IMR-90 (cell line): ENCODE measurements at regions not wholly inside any gene's neighbourhood (a gene's known extent, or its start where the extent isn't known, plus 50 kb on each side); places are given as distances from the start of the nearest gene placed in this dataset.
A peak's percentile ranks its signal among the peaks of the same experiment; 100 is the strongest.

Experiments
- ATAC-seq: fragments of 200-7000 bp; cut with Tn5 transposase; 2 replicates; pipeline ENCODE4 v1.9.1; 2020; ENCODE audit warnings: low read depth, mild to moderate bottlenecking, moderate library complexity
- BruUV-seq: library from RNA; stranded (reverse); fragments of 400-500 nt; replicated peaks from 2 replicates; lab custom pipeline; 2021; lab: Mats Ljungman, UMichigan
- CTCF ChIA-PET: fragments of 300-600 bp; formaldehyde crosslinking; extraction: SDS; loops from one replicate; lab custom pipeline; 2021; ENCODE audit warnings: antibody characterized with exemption; lab: Yijun Ruan, JAX
- POLR2A ChIA-PET: fragments of 300-600 bp; sonication (Branson Sonifier 250); formaldehyde crosslinking; loops from one replicate; lab custom pipeline; 2022; ENCODE audit warnings: antibody characterized with exemption; ENCODE audit not compliant: unreplicated experiment; lab: Charles Lee
- DNase-seq: peaks from one replicate; pipeline ENCODE4 v3.0.0; 2013
- H2AFZ ChIP-seq: replicated peaks from 2 replicates; pipeline ENCODE3; 2013; ENCODE audit warnings: low read length, mild to moderate bottlenecking; ENCODE audit not compliant: poor library complexity
- H2AK5ac ChIP-seq: 2 replicates; pipeline ENCODE4 v1.6.1; 2013; ENCODE audit warnings: low read depth, low read length, inconsistent platforms
- H2AK9ac ChIP-seq: replicated peaks from 2 replicates; pipeline ENCODE3; 2013; ENCODE audit warnings: mild to moderate bottlenecking, low read depth, low read length, moderate library complexity; ENCODE audit not compliant: poor library complexity
- H2BK120ac ChIP-seq: 2 replicates; pipeline ENCODE4 v1.6.1; 2013; ENCODE audit warnings: low read depth, low read length, inconsistent platforms
- H2BK15ac ChIP-seq: 3 replicates; pipeline ENCODE4 v1.6.1; 2013; ENCODE audit warnings: low read depth, low read length, inconsistent platforms
- H2BK20ac ChIP-seq: 2 replicates; pipeline ENCODE4 v1.6.1; 2013; ENCODE audit warnings: low read depth, mild to moderate bottlenecking, inconsistent platforms, low read length, moderate library complexity
- H2BK5ac ChIP-seq: 2 replicates; pipeline ENCODE4 v1.6.1; 2013; ENCODE audit warnings: mild to moderate bottlenecking, low read depth, low read length, inconsistent platforms; ENCODE audit not compliant: poor library complexity, severe bottlenecking
- H3K14ac ChIP-seq: replicated peaks from 2 replicates; pipeline ENCODE4 v1.6.1; 2013; ENCODE audit warnings: low read depth, low read length, inconsistent platforms
- H3K18ac ChIP-seq: 2 replicates; pipeline ENCODE4 v1.6.1; 2013; ENCODE audit warnings: low read depth, low read length, control low read depth
- H3K23ac ChIP-seq: 2 replicates; pipeline ENCODE4 v1.6.1; 2013; ENCODE audit warnings: low read depth, low read length, inconsistent platforms
- H3K27ac ChIP-seq: 2 replicates; pipeline ENCODE4 v1.5.1; 2013; ENCODE audit warnings: mild to moderate bottlenecking, control low read depth, low read length; ENCODE audit not compliant: insufficient read depth
- H3K27me3 ChIP-seq: 2 replicates; pipeline ENCODE4 v1.6.1; 2013; ENCODE audit warnings: low read length; ENCODE audit not compliant: control insufficient read depth, insufficient read depth
- H3K36me3 ChIP-seq: 2 replicates; pipeline ENCODE4 v1.6.1; 2013; ENCODE audit warnings: low read length, mixed read lengths; ENCODE audit not compliant: control insufficient read depth, insufficient read depth
- H3K4ac ChIP-seq: 2 replicates; pipeline ENCODE4 v1.6.1; 2013; ENCODE audit warnings: low read depth, low read length, inconsistent platforms
- H3K4me1 ChIP-seq: 2 replicates; pipeline ENCODE4 v1.6.1; 2013; ENCODE audit warnings: low read length, mixed read lengths; ENCODE audit not compliant: control insufficient read depth, insufficient read depth
- H3K4me2 ChIP-seq: 2 replicates; pipeline ENCODE4 v1.6.1; 2013; ENCODE audit warnings: low read depth, mild to moderate bottlenecking, control low read depth, low read length, moderate library complexity
- H3K4me3 ChIP-seq: 2 replicates; pipeline ENCODE4 v1.5.1; 2013; ENCODE audit warnings: low read depth, mild to moderate bottlenecking, control low read depth, low read length, moderate library complexity; ENCODE audit not compliant: insufficient read depth
- H3K56ac ChIP-seq: 2 replicates; pipeline ENCODE4 v1.6.1; 2013; ENCODE audit warnings: low read length, inconsistent platforms; ENCODE audit not compliant: insufficient read depth; ENCODE audit errors: extremely low read depth
- H3K79me1 ChIP-seq, 2 experiments: 2 replicates each; pipeline ENCODE4 v1.6.1; 2013; ENCODE audit warnings: low read length in 2 of 2, inconsistent platforms in 1 of 2, low read depth in 1 of 2
- H3K9ac ChIP-seq: 2 replicates; pipeline ENCODE4 v1.6.1; 2013; ENCODE audit warnings: low read depth, low read length, control low read depth
- H3K9me1 ChIP-seq: 2 replicates; pipeline ENCODE4 v1.6.1; 2013; ENCODE audit warnings: low read length, inconsistent platforms; ENCODE audit not compliant: insufficient read depth
- H3K9me3 ChIP-seq: 2 replicates; pipeline ENCODE4 v1.6.1; 2013; ENCODE audit warnings: low read length; ENCODE audit not compliant: control insufficient read depth, insufficient read depth
- H4K20me1 ChIP-seq: 2 replicates; pipeline ENCODE4 v1.6.1; 2013; ENCODE audit warnings: low read length, inconsistent platforms; ENCODE audit not compliant: insufficient read depth
- H4K5ac ChIP-seq: 2 replicates; pipeline ENCODE4 v1.6.1; 2013; ENCODE audit warnings: mild to moderate bottlenecking, low read depth, low read length, control low read depth
- H4K8ac ChIP-seq, 2 experiments: 2 replicates each; pipeline ENCODE4 v1.6.1; 2013; ENCODE audit warnings: low read depth in 2 of 2, low read length in 2 of 2, control low read depth in 1 of 2, inconsistent platforms in 1 of 2
- H4K91ac ChIP-seq: 2 replicates; pipeline ENCODE4 v1.6.1; 2013; ENCODE audit warnings: low read depth, low read length, inconsistent platforms; ENCODE audit not compliant: insufficient read depth
- BHLHE40 ChIP-seq: fragments of 150-350 bp; IDR thresholded peaks from 2 replicates; pipeline ENCODE4 v1.6.1; 2016; ENCODE audit warnings: mild to moderate bottlenecking, low read depth, low read length
- CEBPB ChIP-seq: IDR thresholded peaks from 2 replicates; pipeline ENCODE4 v1.6.1; 2012; ENCODE audit warnings: low read depth, low read length, improper control_type of control experiment
- CHD1 ChIP-seq: IDR thresholded peaks from 2 replicates; pipeline ENCODE4 v1.6.1; 2012; ENCODE audit warnings: low read depth, low read length, improper control_type of control experiment
- CTCF ChIP-seq: conservative IDR thresholded peaks from 2 replicates; pipeline ENCODE4 v1.5.1; 2012; ENCODE audit warnings: mild to moderate bottlenecking, low read depth, low read length, improper control_type of control experiment
- POLR2A ChIP-seq: IDR thresholded peaks from 2 replicates; pipeline ENCODE4 v1.6.1; 2012; ENCODE audit warnings: mild to moderate bottlenecking, low read depth, low read length
- RFX5 ChIP-seq: IDR thresholded peaks from 2 replicates; pipeline ENCODE4 v1.8.0; 2012; ENCODE audit warnings: low read depth, mild to moderate bottlenecking, low read length, moderate library complexity
- SMC3 ChIP-seq: fragments of 150-350 bp; IDR thresholded peaks from 2 replicates; pipeline ENCODE4 v1.6.1; 2016; ENCODE audit warnings: low read depth, mild to moderate bottlenecking, antibody characterized with exemption, low read length, moderate library complexity
- WGBS, 2 experiments: methylation state at CpG; one replicate each; pipeline versions ENCODE4 v1.1.5 to v1.1.7; 2013; ENCODE audit warnings: missing lambda C conversion rate in 2 of 2; ENCODE audit not compliant: insufficient read length in 1 of 2; ENCODE audit errors: extremely low coverage in 2 of 2; 5-methylcytosine and 5-hydroxymethylcytosine counted together
- dilution Hi-C: fragments of 300-500 bp; cut with HindIII; formaldehyde crosslinking; loops from one replicate; pipeline ENCODE4 v1.14.3; 2018; ENCODE audit warnings: low sequenced_read_pairs; ENCODE audit not compliant: unreplicated experiment
- in situ Hi-C: fragments of 300-500 bp; cut with MboI; formaldehyde crosslinking; loops from 3 replicates; pipeline ENCODE4 v1.14.3; 2019; ENCODE audit warnings: low sequenced_read_pairs, inconsistent platforms, mixed read lengths
- intact Hi-C: fragments of 100-400 bp; cut with micrococcal nuclease; formaldehyde crosslinking; loops from 2 replicates; pipeline ENCODE4 v1.10.0; 2022
- TF ChIP-seq, protein P1 (sequence below): fragments of 150-350 bp; IDR thresholded peaks from 2 replicates; pipeline ENCODE4 v1.6.1; 2016; ENCODE audit warnings: low read depth, mild to moderate bottlenecking, low read length, moderate library complexity, borderline replicate concordance

GRCh38 chr7:17042211-17042610 lies 160.4 kb upstream of the AGR3 start:
- ChIA-PET CTCF (no interaction called here), POLR2A (no interaction called here)
- no peak overlapping the region for H2AK5ac ChIP-seq
- no peak overlapping the region for H2AFZ ChIP-seq
- peak overlapping the region; percentile 24; the same call in 1 of the 2 replicates for H3K4me2 ChIP-seq
- no peak overlapping the region; a peak in 1 of 4 replicates for H4K8ac ChIP-seq
- H2AK9ac ChIP-seq = no peak overlapping the region
- H3K4me1 ChIP-seq = peaks cover 7% of the 10 kb centered on the region
- H3K36me3 ChIP-seq = no peaks in the 10 kb centered on the region
- in situ Hi-C loops (no loop called here), dilution Hi-C loops (no loop called here), intact Hi-C loops (loop anchor here (1.0 kb wide), 1 partner anchor 256 kb away; the partner anchor contains the start of gene AHR)
- peaks cover 3% of the 10 kb centered on the region; the same call in 1 of the 2 replicates for H3K9me1 ChIP-seq
- DNase-seq (no peak), ATAC-seq (no peak)
- no CpG with 5 or more reads among the region's 2 CpGs for WGBS, 2 experiments
- H3K9ac ChIP-seq = no peak overlapping the region
- H3K4ac ChIP-seq = no peak overlapping the region; the same call in 1 of the 2 replicates
- H3K9me3 ChIP-seq = no peaks in the 10 kb centered on the region
- no TSS peak for BruUV-seq
- H2BK5ac ChIP-seq = peak overlapping the region; percentile 46
- H4K5ac ChIP-seq = no peak overlapping the region; the same call in 1 of the 2 replicates
- H3K79me1 ChIP-seq = no peaks in the 10 kb centered on the region
- no peak overlapping the region for H3K4me3 ChIP-seq
- peak overlapping the region; percentile 36; the same call in 1 of the 2 replicates for H2BK20ac ChIP-seq
- H4K91ac ChIP-seq = no peak overlapping the region
- H2BK120ac ChIP-seq = peak overlapping the region; percentile 64; the same call in 1 of the 2 replicates
- H3K23ac ChIP-seq = no peak overlapping the region
- H3K27ac ChIP-seq = no peak overlapping the region
- peak overlapping the region; percentile 60; the same call in 1 of the 2 replicates for H3K18ac ChIP-seq
- no peak for TF ChIP-seq POLR2A
- no peak for TF ChIP-seq CEBPB
- no peak for TF ChIP-seq SMC3
- TF ChIP-seq CHD1 = no peak
- TF ChIP-seq BHLHE40 = no peak
- TF ChIP-seq, protein P1, sequence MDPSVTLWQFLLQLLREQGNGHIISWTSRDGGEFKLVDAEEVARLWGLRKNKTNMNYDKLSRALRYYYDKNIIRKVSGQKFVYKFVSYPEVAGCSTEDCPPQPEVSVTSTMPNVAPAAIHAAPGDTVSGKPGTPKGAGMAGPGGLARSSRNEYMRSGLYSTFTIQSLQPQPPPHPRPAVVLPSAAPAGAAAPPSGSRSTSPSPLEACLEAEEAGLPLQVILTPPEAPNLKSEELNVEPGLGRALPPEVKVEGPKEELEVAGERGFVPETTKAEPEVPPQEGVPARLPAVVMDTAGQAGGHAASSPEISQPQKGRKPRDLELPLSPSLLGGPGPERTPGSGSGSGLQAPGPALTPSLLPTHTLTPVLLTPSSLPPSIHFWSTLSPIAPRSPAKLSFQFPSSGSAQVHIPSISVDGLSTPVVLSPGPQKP = no peak
- TF ChIP-seq RFX5 = no peak
- TF ChIP-seq CTCF = no peak
- H3K14ac ChIP-seq = no peak overlapping the region
- H3K56ac ChIP-seq = no peak overlapping the region
- no peaks in the 10 kb centered on the region for H4K20me1 ChIP-seq
- H3K27me3 ChIP-seq = no peaks in the 10 kb centered on the region
- no peak overlapping the region for H2BK15ac ChIP-seq
